SKM-1 (cell line): ENCODE measurements at regions not wholly inside any gene's neighbourhood (a gene's known extent, or its start where the extent isn't known, plus 50 kb on each side); places are given as distances from the start of the nearest gene placed in this dataset.

Source experiments
- DNase-seq: peaks from one replicate; lab custom pipeline; 2025; ENCODE audit not compliant: unreplicated experiment; lab: John Stamatoyannopoulos, UW

- DNase-seq, result no peak
Measured at GRCh38 chr5:32504329-32504988, 59.9 kb upstream of the ZFR start.

GRCh38 chr5:32503261-32503660 lies 58.7 kb upstream of the ZFR start:
- no peak for DNase-seq

GRCh38 chr5:32501071-32502002 lies 56.8 kb upstream of the ZFR start:
- DNase-seq, result no peak

GRCh38 chr5:32500181-32500580 lies 55.6 kb upstream of the ZFR start:
- no peak for DNase-seq

GRCh38 chr5:32499261-32499660 lies 54.7 kb upstream of the ZFR start:
- DNase-seq, result no peak

- no peak for DNase-seq
Measured at GRCh38 chr5:32498484-32498883, 53.9 kb upstream of the ZFR start.

GRCh38 chr5:32496104-32496503 lies 51.6 kb upstream of the ZFR start:
- DNase-seq, result no peak

- no peak for DNase-seq
Measured at GRCh38 chr5:32494827-32495226, 50.3 kb upstream of the ZFR start.
